ENCODE measurements at regions not wholly inside any gene's neighbourhood (a gene's known extent, or its start where the extent isn't known, plus 50 kb on each side); places are given as distances from the start of the nearest gene placed in this dataset.
A peak's percentile ranks its signal among the peaks of the same experiment; 100 is the strongest.
"Not testable (repeated sequence)": the region's sequence is repeated elsewhere in the genome, so short reads cannot be mapped to it uniquely, and the experiment has no call there.

GRCh38 chr4:49117951-49118350 is 131.9 kb downstream of the CWH43 start:
- DNase-seq; intact Hi-C loops (cut with DNase I): not testable (repeated sequence)

- intact Hi-C loops (cut with DNase I): not testable (repeated sequence)
- peak in 1 of 42 donors; percentile 14 for DNase-seq
Measured at GRCh38 chr4:49118379-49119212, 132.5 kb downstream of the CWH43 start.

DNA sequence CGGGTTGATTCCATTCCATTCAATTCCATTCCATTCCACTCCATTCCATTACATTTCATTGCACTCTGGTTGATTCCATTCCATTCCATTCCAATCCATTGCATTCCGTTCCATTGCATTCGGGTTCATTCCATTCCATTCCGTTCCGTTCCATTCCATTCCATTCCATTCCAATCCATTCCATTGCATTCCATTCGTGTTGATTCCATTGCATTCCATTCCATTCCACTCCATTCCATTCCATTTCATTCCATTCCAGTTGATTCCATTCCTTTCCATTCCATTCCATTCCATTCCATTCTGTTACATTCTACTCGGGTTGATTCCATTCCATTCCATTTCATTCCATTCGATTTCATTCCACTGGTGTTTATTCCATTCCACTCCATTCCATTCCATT is 133.3 kb downstream of the CWH43 start:
- intact Hi-C loops (cut with DNase I); DNase-seq: not testable (repeated sequence)

DNA sequence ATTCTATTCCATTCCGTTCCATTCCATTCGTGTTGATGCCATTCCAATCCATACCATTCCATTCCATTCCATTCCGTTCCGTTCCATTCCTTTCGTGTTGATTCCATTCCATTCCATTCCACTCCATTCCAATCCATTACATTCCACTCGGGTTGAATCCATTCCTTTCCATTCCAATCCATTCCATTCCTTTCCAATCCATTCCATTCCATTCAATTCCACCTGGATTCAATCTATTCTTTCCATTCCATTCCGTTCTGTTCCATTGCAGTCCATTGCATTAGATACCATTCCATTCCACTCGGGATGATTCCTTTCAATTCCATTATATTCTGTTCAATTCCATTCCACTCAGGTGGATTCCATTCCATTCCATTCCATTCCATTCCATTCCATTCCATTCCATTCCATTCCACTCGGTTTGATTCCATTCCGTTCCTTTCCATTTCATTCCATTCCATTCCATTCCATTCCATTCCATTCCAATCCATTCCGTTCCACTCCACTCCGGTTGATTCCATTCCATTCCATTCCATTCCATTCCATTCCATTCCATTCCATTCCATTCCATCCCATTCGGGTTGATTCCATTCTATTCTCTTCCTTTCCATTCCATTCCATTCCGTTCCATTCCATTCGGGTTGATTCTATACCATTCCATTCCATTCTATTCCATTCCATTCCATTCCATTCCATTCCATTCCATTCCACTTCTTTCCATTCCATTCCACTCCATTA is 134.1 kb downstream of the CWH43 start:
- DNase-seq; intact Hi-C loops (cut with DNase I): not testable (repeated sequence)

DNA sequence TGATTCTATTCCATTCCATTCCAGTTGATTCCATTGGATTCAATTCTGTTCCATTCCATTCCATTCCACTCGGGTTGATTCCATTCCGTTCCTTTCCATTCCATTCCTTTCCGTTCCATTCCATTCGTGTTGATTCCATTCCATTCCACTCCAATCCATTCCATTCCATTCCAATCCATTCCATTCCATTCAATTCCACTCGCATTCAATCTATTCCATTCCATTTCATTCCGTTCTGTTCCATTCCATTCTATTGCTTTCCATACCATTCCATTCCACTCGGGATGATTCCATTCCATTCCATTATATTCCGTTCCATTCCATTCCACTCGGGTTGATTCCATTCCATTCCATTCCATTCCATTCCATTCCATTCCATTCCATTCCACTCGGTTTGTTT is 134.7 kb downstream of the CWH43 start:
- DNase-seq: peak in 1 of 42 donors; percentile 4
- intact Hi-C loops (cut with DNase I): not testable (repeated sequence)

GRCh38 chr4:49126443-49126842 is 140.4 kb downstream of the CWH43 start:
- DNase-seq; intact Hi-C loops (cut with DNase I): not testable (repeated sequence)

DNA sequence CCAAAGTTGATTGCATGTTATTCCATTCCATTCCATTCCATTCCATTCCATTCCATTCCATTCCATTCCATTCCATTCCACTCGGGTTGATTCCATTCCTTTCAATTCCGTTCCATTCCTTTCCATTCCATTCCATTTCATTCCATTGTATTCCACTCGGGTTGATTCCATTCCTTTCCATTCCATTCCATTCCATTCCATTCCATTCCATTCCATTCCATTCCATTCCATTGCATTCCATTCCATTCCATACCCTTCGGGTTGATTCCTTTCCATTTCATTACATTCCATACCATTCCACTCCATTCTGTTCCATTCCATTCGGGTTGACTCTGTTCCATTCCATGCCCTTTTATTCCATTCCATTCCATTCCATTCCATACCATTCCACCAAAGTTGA is 140.8 kb downstream of the CWH43 start:
- DNase-seq; intact Hi-C loops (cut with DNase I): not testable (repeated sequence)

GRCh38 chr4:49129385-49129784 is 143.3 kb downstream of the CWH43 start:
- DNase-seq; intact Hi-C loops (cut with DNase I): not testable (repeated sequence)

GRCh38 chr4:49129870-49130269 is 143.8 kb downstream of the CWH43 start:
- not testable (repeated sequence) for DNase-seq

GRCh38 chr4:49130724-49131123 is 144.6 kb downstream of the CWH43 start:
- DNase-seq; intact Hi-C loops (cut with DNase I): not testable (repeated sequence)

More at GRCh38 chr4:49129870-49130269, 143.8 kb downstream of the CWH43 start:
- intact Hi-C loops (cut with DNase I): not testable (repeated sequence)

DNA sequence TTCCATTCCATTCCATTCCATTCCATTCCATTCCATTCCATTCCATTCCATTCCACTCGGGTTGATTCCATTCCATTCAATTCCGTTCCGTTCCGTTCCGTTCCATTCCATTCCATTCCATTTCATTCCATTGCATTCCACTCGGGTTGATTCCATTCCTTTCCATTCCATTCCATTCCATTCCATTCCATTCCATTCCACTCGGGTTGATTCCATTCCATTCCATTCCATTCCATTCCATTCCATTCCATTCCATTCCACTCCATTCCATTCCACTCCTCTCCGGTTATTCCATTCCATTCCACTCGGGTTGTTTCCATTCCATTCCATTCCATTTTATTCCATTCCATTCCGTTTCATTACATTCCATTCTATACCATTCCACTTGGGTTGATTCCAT is 151.0 kb downstream of the CWH43 start:
- DNase-seq; intact Hi-C loops (cut with DNase I): not testable (repeated sequence)

DNA sequence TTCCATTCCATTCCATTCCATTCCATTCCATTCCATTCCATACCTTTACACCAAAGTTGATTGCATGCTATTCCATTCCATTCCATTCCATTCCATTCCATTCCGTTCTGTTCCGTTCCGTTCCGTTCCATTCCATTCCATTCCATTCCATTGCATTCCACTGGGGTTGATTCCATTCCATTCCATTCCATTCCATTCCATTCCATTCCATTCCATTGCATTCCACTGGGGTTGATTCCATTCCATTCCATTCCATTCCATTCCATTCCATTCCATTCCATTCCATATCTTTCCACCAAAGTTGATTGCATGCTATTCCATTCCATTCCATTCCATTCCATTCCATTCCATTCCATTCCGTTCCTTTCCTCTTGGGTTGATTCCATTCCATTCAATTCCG is 151.9 kb downstream of the CWH43 start:
- DNase-seq; intact Hi-C loops (cut with DNase I): not testable (repeated sequence)

DNA sequence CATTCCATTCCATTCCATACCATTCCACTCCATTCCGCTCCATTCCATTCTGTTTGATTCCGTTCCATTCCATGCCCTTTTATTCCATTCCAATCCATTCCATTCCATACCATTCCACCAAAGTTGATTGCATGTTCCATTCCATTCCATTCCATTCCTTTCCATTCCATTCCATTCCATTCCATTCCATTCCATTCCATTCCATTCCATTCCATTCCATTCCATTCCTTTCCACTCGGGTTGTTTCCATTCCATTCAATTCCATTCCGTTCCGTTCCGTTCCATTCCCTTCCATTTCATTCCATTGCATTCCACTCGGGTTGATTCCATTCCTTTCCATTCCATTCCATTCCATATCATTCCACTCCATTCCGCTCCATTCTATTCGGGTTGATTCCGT is 152.7 kb downstream of the CWH43 start:
- intact Hi-C loops (cut with DNase I); DNase-seq: not testable (repeated sequence)

DNA sequence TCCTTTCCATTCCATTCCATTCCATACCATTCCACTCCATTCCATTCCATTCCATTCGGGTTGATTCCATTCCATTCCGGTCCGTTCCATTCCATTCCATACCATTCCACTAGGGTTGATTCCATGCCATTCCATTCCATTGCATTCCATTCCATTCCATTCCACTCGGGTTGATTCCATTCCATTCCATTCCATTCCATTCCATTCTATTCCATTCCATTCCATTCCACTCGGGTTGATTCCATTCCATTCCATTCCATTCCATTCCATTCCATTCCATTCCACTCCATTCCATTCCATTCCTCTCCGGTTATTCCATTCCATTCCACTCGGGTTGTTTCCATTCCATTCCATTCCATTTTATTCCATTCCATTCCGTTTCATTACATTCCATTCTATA is 153.4 kb downstream of the CWH43 start:
- DNase-seq; intact Hi-C loops (cut with DNase I): not testable (repeated sequence)

- intact Hi-C loops (cut with DNase I): not testable (repeated sequence)
- peak in 39 of 42 donors; percentile 8 to 89 (median 50) for DNase-seq
Measured at GRCh38 chr4:49140351-49140750, 154.3 kb downstream of the CWH43 start.

- intact Hi-C loops (cut with DNase I); DNase-seq: not testable (repeated sequence)
Measured at GRCh38 chr4:49141955-49142354, 155.9 kb downstream of the CWH43 start.

GRCh38 chr4:49147143-49147542 is 161.1 kb downstream of the CWH43 start:
- intact Hi-C loops (cut with DNase I): not testable (repeated sequence)

GRCh38 chr4:49147596-49147995 is 161.5 kb downstream of the CWH43 start:
- intact Hi-C loops (cut with DNase I); DNase-seq: not testable (repeated sequence)

More at GRCh38 chr4:49147143-49147542, 161.1 kb downstream of the CWH43 start:
- not testable (repeated sequence) for DNase-seq

GRCh38 chr4:49149006-49149975 is 163.2 kb downstream of the CWH43 start:
- peak in 7 of 42 donors; percentile 6 to 69 (median 42) for DNase-seq
- intact Hi-C loops (cut with DNase I): not testable (repeated sequence)

Data from head of caudate nucleus (tissue), 42 donors.